Natural killer cell (primary cell): ENCODE measurements at regions not wholly inside any gene's neighbourhood (a gene's known extent, or its start where the extent isn't known, plus 50 kb on each side); places are given as distances from the start of the nearest gene placed in this dataset.

Source experiments
- ATAC-seq, 3 donors: fragments of 150-1000 bp in 2 of 3; fragments of 200-7000 bp in 1 of 3; cut with Tn5 transposase; 1 replicate in 1 of 3; 2 replicates in 2 of 3; pipeline ENCODE4 v1.10.0; 2021; ENCODE audit warnings: mild to moderate bottlenecking in 2 of 3, moderate library complexity in 2 of 3
- DNase-seq, 2 donors: peaks; one replicate each; pipeline versions ENCODE4 v3.0.0 to v3.0.0-alpha.2; 2013 to 2021; ENCODE audit warnings: mixed read lengths in 1 of 2
- H3K27ac ChIP-seq: one replicate; pipeline ENCODE4 v1.5.1; 2013; ENCODE audit warnings: mild to moderate bottlenecking, low read length
- H3K27me3 ChIP-seq: one replicate; pipeline ENCODE4 v1.6.1; 2013; ENCODE audit warnings: low read length; ENCODE audit not compliant: control insufficient read depth, insufficient read depth
- H3K36me3 ChIP-seq: one replicate; pipeline ENCODE4 v1.6.1; 2013; ENCODE audit warnings: low read length; ENCODE audit not compliant: control insufficient read depth, insufficient read depth
- H3K4me1 ChIP-seq: one replicate; pipeline ENCODE4 v1.6.1; 2013; ENCODE audit warnings: low read length; ENCODE audit not compliant: control insufficient read depth, insufficient read depth
- H3K4me3 ChIP-seq: one replicate; pipeline ENCODE4 v1.5.1; 2013; ENCODE audit warnings: low read length
- H3K9me3 ChIP-seq: one replicate; pipeline ENCODE4 v1.6.1; 2013; ENCODE audit warnings: low read length; ENCODE audit not compliant: control insufficient read depth, insufficient read depth
- H3K27ac Mint-ChIP-seq, 2 donors: one replicate each; pipeline ENCODE4 v1.8.0; 2022; ENCODE audit warnings: mild to moderate bottlenecking in 2 of 2, mixed read lengths in 2 of 2, moderate library complexity in 1 of 2
- H3K27me3 Mint-ChIP-seq, 2 donors: one replicate each; pipeline ENCODE4 v1.8.0; 2022; ENCODE audit warnings: low read depth in 2 of 2, mixed read lengths in 2 of 2
- H3K36me3 Mint-ChIP-seq: one replicate; pipeline ENCODE4 v1.8.0; 2022; ENCODE audit warnings: mixed read lengths
- H3K4me1 Mint-ChIP-seq, 2 donors: one replicate each; pipeline ENCODE4 v1.8.0; 2022; ENCODE audit warnings: mixed read lengths in 2 of 2
- H3K4me3 Mint-ChIP-seq: one replicate; pipeline ENCODE4 v1.8.0; 2022; ENCODE audit warnings: mild to moderate bottlenecking, moderate library complexity, mixed read lengths
- H3K9me3 Mint-ChIP-seq, 2 donors: one replicate each; pipeline ENCODE4 v1.8.0; 2022; ENCODE audit warnings: mixed read lengths in 2 of 2
- WGBS: methylation state at CpG from one replicate; pipeline ENCODE4 v1.1.7; 2013; ENCODE audit warnings: missing lambda C conversion rate; ENCODE audit not compliant: insufficient coverage; 5-methylcytosine and 5-hydroxymethylcytosine counted together
- intact Hi-C: fragments of 100-400 bp; cut with micrococcal nuclease; formaldehyde crosslinking; loops from one replicate; pipeline ENCODE4 v1.14.2; 2022
- TF ChIP-seq, protein P1 (sequence below): fragments of 200-600 bp; IDR thresholded peaks from one replicate; pipeline ENCODE4 v1.8.0; 2022; ENCODE audit warnings: antibody characterized with exemption

DNA sequence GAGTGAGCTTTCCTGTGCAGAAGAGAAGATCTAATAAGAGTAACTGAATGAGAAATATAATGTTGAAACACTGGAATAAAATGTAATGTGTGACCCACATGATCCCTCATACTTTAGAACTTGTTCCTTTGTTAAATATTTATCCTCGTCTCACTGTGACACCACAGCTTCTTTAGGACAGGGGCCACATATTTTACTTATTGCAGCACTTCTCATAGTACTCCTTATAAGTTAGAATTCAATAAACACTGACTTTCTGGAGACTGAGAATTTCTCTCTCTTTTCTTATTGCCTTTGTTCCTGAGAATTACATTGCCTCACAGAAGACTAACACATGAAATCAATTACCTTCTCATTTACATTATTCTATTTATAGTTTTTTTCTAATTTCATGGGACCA lies 1234.6 kb upstream of the CHAC2 start:
- Histone ChIP-seq H3K4me1 (no peaks in the 10 kb centered on the region), H3K4me3 (no peak overlapping the region), H3K27ac (no peak overlapping the region), H3K27me3 (no peaks in the 10 kb centered on the region), H3K36me3 (no peaks in the 10 kb centered on the region), H3K9me3 (no peaks in the 10 kb centered on the region)
- intact Hi-C loops: no loop called here
- H3K4me1 Mint-ChIP-seq: no peaks in the 10 kb centered on the region
- H3K36me3 Mint-ChIP-seq: no peaks in the 10 kb centered on the region
- no CpG with 5 or more reads among the region's 1 CpG for WGBS
- ATAC-seq (no peak), DNase-seq (no peak)
- TF ChIP-seq, protein P1, sequence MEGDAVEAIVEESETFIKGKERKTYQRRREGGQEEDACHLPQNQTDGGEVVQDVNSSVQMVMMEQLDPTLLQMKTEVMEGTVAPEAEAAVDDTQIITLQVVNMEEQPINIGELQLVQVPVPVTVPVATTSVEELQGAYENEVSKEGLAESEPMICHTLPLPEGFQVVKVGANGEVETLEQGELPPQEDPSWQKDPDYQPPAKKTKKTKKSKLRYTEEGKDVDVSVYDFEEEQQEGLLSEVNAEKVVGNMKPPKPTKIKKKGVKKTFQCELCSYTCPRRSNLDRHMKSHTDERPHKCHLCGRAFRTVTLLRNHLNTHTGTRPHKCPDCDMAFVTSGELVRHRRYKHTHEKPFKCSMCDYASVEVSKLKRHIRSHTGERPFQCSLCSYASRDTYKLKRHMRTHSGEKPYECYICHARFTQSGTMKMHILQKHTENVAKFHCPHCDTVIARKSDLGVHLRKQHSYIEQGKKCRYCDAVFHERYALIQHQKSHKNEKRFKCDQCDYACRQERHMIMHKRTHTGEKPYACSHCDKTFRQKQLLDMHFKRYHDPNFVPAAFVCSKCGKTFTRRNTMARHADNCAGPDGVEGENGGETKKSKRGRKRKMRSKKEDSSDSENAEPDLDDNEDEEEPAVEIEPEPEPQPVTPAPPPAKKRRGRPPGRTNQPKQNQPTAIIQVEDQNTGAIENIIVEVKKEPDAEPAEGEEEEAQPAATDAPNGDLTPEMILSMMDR: no peak
- H3K27me3 Mint-ChIP-seq: no peaks in the 10 kb centered on the region
- H3K9me3 Mint-ChIP-seq: peaks cover 6 to 20% of the 10 kb centered on the region in 2 donors
- no peak overlapping the region for H3K4me3 Mint-ChIP-seq
- no peak overlapping the region for H3K27ac Mint-ChIP-seq

DNA sequence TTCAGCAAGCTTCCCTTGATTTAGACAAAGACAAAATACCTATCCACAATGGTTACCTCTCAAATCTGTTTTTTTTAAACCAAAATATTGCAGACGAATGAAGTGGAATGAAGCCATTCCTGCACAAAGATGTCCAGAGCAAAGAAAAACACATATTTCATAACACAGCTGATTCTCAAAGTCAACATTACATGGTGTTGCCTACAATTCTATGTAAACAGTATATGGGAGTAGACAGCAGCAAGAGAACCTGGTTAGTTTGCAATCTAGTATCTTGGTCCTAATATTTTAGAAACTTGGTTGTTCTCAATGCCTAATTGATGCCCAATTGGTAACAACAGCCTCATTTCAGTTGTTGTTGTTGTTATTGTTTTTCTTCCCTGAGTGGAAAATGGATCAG lies 1240.9 kb upstream of the CHAC2 start:
- Histone ChIP-seq H3K4me3 (no peak overlapping the region), H3K27ac (no peak overlapping the region), H3K27me3 (no peaks in the 10 kb centered on the region), H3K36me3 (no peaks in the 10 kb centered on the region), H3K4me1 (no peaks in the 10 kb centered on the region), H3K9me3 (peaks cover 9% of the 10 kb centered on the region)
- intact Hi-C loops: no loop called here
- Mint-ChIP-seq H3K9me3 (peaks cover 12 to 15% of the 10 kb centered on the region in 2 donors), H3K27me3 (no peaks in the 10 kb centered on the region), H3K4me3 (no peak overlapping the region), H3K36me3 (peaks cover 9% of the 10 kb centered on the region), H3K4me1 (no peaks in the 10 kb centered on the region), H3K27ac (no peak overlapping the region)
- WGBS: no CpG with 5 or more reads among the region's 1 CpG
- DNase-seq (no peak), ATAC-seq (no peak)
- TF ChIP-seq, protein P1: no peak

- Mint-ChIP-seq H3K27me3 (no peaks in the 10 kb centered on the region), H3K4me1 (no peaks in the 10 kb centered on the region), H3K36me3 (no peaks in the 10 kb centered on the region), H3K4me3 (no peak overlapping the region), H3K27ac (no peak overlapping the region), H3K9me3 (peaks cover 6 to 13% of the 10 kb centered on the region in 2 donors)
- Histone ChIP-seq H3K4me3 (no peak overlapping the region), H3K36me3 (no peaks in the 10 kb centered on the region), H3K9me3 (peaks cover 9% of the 10 kb centered on the region), H3K27me3 (no peaks in the 10 kb centered on the region), H3K27ac (no peak overlapping the region), H3K4me1 (no peaks in the 10 kb centered on the region)
- WGBS: 42% methylated on average over 1 of the region's 1 CpG
- ATAC-seq (no peak), DNase-seq (no peak)
- TF ChIP-seq, protein P1: no peak
- intact Hi-C loops: no loop called here
These were observed 1247.0 kb upstream of the CHAC2 start for GRCh38 chr2:52520644-52521043.

- intact Hi-C loops: no loop called here
- Histone ChIP-seq H3K9me3 (no peaks in the 10 kb centered on the region), H3K36me3 (no peaks in the 10 kb centered on the region), H3K27ac (no peak overlapping the region), H3K4me3 (no peak overlapping the region), H3K4me1 (no peaks in the 10 kb centered on the region), H3K27me3 (no peaks in the 10 kb centered on the region)
- no peaks in the 10 kb centered on the region for H3K27me3 Mint-ChIP-seq
- ATAC-seq (no peak), DNase-seq (no peak)
- no peaks in the 10 kb centered on the region for H3K4me1 Mint-ChIP-seq
- H3K27ac Mint-ChIP-seq: no peak overlapping the region
- no peak overlapping the region for H3K4me3 Mint-ChIP-seq
- H3K36me3 Mint-ChIP-seq: no peaks in the 10 kb centered on the region
- TF ChIP-seq, protein P1: no peak
- H3K9me3 Mint-ChIP-seq: peaks cover 10 to 13% of the 10 kb centered on the region in 2 donors
These were observed 1248.9 kb upstream of the CHAC2 start for GRCh38 chr2:52518678-52519077.
